ENCODE measurements at regions not wholly inside any gene's neighbourhood (a gene's known extent, or its start where the extent isn't known, plus 50 kb on each side); places are given as distances from the start of the nearest gene placed in this dataset.
A peak's percentile ranks its signal among the peaks of the same experiment; 100 is the strongest.

DNA sequence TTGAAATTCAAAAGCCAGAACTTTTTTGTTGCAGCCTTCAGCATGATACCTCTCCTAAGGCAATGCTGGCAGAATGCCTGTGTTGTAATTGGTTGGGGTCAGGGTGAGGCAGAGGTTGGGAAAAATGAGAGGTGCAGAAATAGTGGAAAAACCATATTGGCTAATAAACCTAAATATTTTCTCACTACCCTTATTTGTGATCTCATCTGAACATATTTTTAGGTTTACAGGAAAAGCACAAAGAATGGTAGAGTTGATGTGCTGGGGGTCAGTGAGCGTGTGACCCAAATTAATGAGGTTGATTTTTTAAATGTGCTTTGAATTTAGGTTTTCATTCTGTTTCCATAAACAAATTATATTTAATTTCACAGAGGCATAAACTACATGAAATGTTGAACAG lies 437.3 kb downstream of the HDGFL1 start:
- Histone ChIP-seq H3K4ac (ENCODE audit: low read depth in 1 of 2, low read length in 2 of 2) (no peak overlapping the region), H2BK5ac (ENCODE audit: low read depth, low read length, poor library complexity, severe bottlenecking) (no peak overlapping the region), H2BK15ac (ENCODE audit: low read depth, poor library complexity, severe bottlenecking) (no peak overlapping the region), H3K27me3 (ENCODE audit: control insufficient read depth in 1 of 2, insufficient read depth in 1 of 2, low read length in 2 of 2) (no peaks in the 10 kb centered on the region), H3K23ac (ENCODE audit: low read length in 2 of 2) (no peak overlapping the region), H2AK5ac (ENCODE audit: low read length, severe bottlenecking) (no peak overlapping the region), H2AFZ (ENCODE audit: low read depth, low read length) (no peak overlapping the region), H3K79me1 (replicated peaks; ENCODE audit: low read length, poor library complexity, severe bottlenecking) (no peaks in the 10 kb centered on the region), H2BK12ac (ENCODE audit: low read length in 2 of 2) (no peak overlapping the region), H3K4me2 (ENCODE audit: low read length, poor library complexity, severe bottlenecking) (no peak overlapping the region), H3K4me3 (ENCODE audit: insufficient read depth in 1 of 2, low read depth in 1 of 2, low read length in 2 of 2) (no peak overlapping the region), H3K9ac (ENCODE audit: low read length) (no peak overlapping the region), H2BK120ac (ENCODE audit: low read depth, low read length) (no peak overlapping the region), H3K18ac (ENCODE audit: low read depth in 1 of 2, low read length in 2 of 2) (no peak overlapping the region), H3K14ac (ENCODE audit: low read length in 2 of 2) (no peak overlapping the region), H3K27ac (ENCODE audit: low read length, poor library complexity, severe bottlenecking) (no peak overlapping the region), H3K4me1 (ENCODE audit: control insufficient read depth, insufficient read depth, low read depth, low read length) (no peaks in the 10 kb centered on the region), H3K9me3 (ENCODE audit: control insufficient read depth, low read length) (no peaks in the 10 kb centered on the region), H3K36me3 (ENCODE audit: control insufficient read depth in 1 of 2, insufficient read depth in 2 of 2, low read depth in 1 of 2, low read length in 2 of 2) (no peaks in the 10 kb centered on the region), H4K8ac (ENCODE audit: low read length) (no peak overlapping the region), H4K91ac (ENCODE audit: low read length) (no peak overlapping the region)
- DNase-seq = no peak
- WGBS = 100% methylated on average over 1 of the region's 1 CpG

DNA sequence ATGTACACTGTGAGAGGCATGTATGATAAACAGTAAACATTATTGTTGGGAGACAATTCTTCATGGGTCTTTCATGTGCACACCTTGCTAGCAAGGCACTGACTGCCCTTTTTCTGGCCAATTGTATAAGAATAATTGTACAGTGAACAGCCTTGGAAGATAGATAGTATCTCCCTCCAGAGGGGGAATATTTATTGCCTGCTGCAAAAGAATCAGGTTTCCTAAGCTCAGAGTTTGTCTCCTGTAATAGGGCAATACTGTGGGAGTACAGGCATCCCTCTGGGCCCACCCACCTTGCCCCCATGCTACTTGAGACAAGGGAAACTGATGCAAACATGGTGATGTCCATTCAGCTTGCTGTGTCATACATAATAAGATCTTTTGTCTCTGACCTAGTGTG lies 442.2 kb downstream of the HDGFL1 start:
- Histone ChIP-seq H3K4ac (ENCODE audit: low read depth in 1 of 2, low read length in 2 of 2) (no peak overlapping the region), H4K8ac (ENCODE audit: low read length) (no peak overlapping the region), H2BK15ac (ENCODE audit: low read depth, poor library complexity, severe bottlenecking) (no peak overlapping the region), H3K27ac (ENCODE audit: low read length, poor library complexity, severe bottlenecking) (no peak overlapping the region), H3K4me2 (ENCODE audit: low read length, poor library complexity, severe bottlenecking) (no peak overlapping the region), H3K79me1 (replicated peaks; ENCODE audit: low read length, poor library complexity, severe bottlenecking) (no peaks in the 10 kb centered on the region), H2AK5ac (ENCODE audit: low read length, severe bottlenecking) (no peak overlapping the region), H3K9ac (ENCODE audit: low read length) (no peak overlapping the region), H3K9me3 (ENCODE audit: control insufficient read depth, low read length) (no peaks in the 10 kb centered on the region), H3K23ac (ENCODE audit: low read length in 2 of 2) (no peak overlapping the region), H2BK120ac (ENCODE audit: low read depth, low read length) (no peak overlapping the region), H3K36me3 (ENCODE audit: control insufficient read depth in 1 of 2, insufficient read depth in 2 of 2, low read depth in 1 of 2, low read length in 2 of 2) (no peaks in the 10 kb centered on the region), H3K4me3 (ENCODE audit: insufficient read depth in 1 of 2, low read depth in 1 of 2, low read length in 2 of 2) (no peak overlapping the region), H3K14ac (ENCODE audit: low read length in 2 of 2) (no peak overlapping the region), H2AFZ (ENCODE audit: low read depth, low read length) (no peak overlapping the region), H3K27me3 (ENCODE audit: control insufficient read depth in 1 of 2, insufficient read depth in 1 of 2, low read length in 2 of 2) (no peaks in the 10 kb centered on the region), H3K4me1 (ENCODE audit: control insufficient read depth, insufficient read depth, low read depth, low read length) (no peaks in the 10 kb centered on the region), H2BK5ac (ENCODE audit: low read depth, low read length, poor library complexity, severe bottlenecking) (no peak overlapping the region), H4K91ac (ENCODE audit: low read length) (no peak overlapping the region), H2BK12ac (ENCODE audit: low read length in 2 of 2) (no peak overlapping the region), H3K18ac (ENCODE audit: low read depth in 1 of 2, low read length in 2 of 2) (no peak overlapping the region)
- no peak for DNase-seq

DNA sequence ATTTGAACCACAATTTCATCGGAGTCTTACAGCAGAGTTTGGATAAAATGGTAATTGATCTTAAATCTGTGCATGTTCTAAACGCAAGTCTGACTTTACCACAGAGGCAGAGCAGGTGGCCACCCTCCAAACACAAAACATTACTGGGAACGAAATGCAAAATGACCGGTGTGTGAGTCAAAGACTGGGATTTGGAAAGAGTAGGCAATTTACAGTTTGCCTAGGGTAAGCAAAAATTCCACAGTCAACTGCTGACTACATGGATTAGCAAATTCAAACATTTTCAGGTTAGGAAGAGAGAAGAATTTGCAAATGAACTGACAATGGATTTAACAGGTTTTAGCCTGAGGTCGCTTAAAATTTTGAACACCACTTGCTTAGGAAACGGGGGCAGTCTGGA lies 444.4 kb downstream of the HDGFL1 start:
- Histone ChIP-seq H2BK15ac (ENCODE audit: low read depth, poor library complexity, severe bottlenecking) (no peak overlapping the region), H3K23ac (ENCODE audit: low read length in 2 of 2) (no peak overlapping the region), H2BK120ac (ENCODE audit: low read depth, low read length) (no peak overlapping the region), H4K8ac (ENCODE audit: low read length) (no peak overlapping the region), H3K9me3 (ENCODE audit: control insufficient read depth, low read length) (no peaks in the 10 kb centered on the region), H3K27ac (ENCODE audit: low read length, poor library complexity, severe bottlenecking) (no peak overlapping the region), H2BK12ac (ENCODE audit: low read length in 2 of 2) (no peak overlapping the region), H4K91ac (ENCODE audit: low read length) (no peak overlapping the region), H3K14ac (ENCODE audit: low read length in 2 of 2) (no peak overlapping the region), H3K4ac (ENCODE audit: low read depth in 1 of 2, low read length in 2 of 2) (no peak overlapping the region), H2BK5ac (ENCODE audit: low read depth, low read length, poor library complexity, severe bottlenecking) (no peak overlapping the region), H3K36me3 (ENCODE audit: control insufficient read depth in 1 of 2, insufficient read depth in 2 of 2, low read depth in 1 of 2, low read length in 2 of 2) (no peaks in the 10 kb centered on the region), H3K79me1 (replicated peaks; ENCODE audit: low read length, poor library complexity, severe bottlenecking) (no peaks in the 10 kb centered on the region), H3K27me3 (ENCODE audit: control insufficient read depth in 1 of 2, insufficient read depth in 1 of 2, low read length in 2 of 2) (no peaks in the 10 kb centered on the region), H3K18ac (ENCODE audit: low read depth in 1 of 2, low read length in 2 of 2) (no peak overlapping the region), H3K9ac (ENCODE audit: low read length) (no peak overlapping the region), H3K4me3 (ENCODE audit: insufficient read depth in 1 of 2, low read depth in 1 of 2, low read length in 2 of 2) (no peak overlapping the region), H2AFZ (ENCODE audit: low read depth, low read length) (no peak overlapping the region), H2AK5ac (ENCODE audit: low read length, severe bottlenecking) (no peak overlapping the region), H3K4me2 (ENCODE audit: low read length, poor library complexity, severe bottlenecking) (no peak overlapping the region), H3K4me1 (ENCODE audit: control insufficient read depth, insufficient read depth, low read depth, low read length) (no peaks in the 10 kb centered on the region)
- DNase-seq = peak; percentile 22
- WGBS = 67% methylated on average over 4 of the region's 6 CpGs

DNA sequence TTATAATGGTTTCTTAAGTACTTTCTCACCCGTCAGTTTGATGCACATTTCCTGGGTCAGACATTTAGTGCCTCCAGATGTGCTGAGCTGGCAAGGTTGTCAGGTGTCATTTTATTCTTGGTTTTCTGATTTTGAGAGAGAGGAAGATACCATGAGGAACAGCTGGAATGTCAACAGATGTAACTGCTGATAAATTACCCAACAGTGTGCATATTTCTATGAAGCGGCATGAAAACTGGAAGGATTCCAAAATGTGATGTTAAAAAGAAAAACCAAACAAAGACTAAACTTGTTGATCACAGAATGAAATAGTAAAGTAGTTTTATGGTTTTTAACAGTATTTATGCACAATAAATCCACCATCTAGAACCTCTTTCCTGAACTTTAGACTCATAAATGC lies 447.3 kb downstream of the HDGFL1 start:
- Histone ChIP-seq H4K91ac (ENCODE audit: low read length) (no peak overlapping the region), H2BK15ac (ENCODE audit: low read depth, poor library complexity, severe bottlenecking) (no peak overlapping the region), H3K27me3 (ENCODE audit: control insufficient read depth in 1 of 2, insufficient read depth in 1 of 2, low read length in 2 of 2) (no peaks in the 10 kb centered on the region), H3K9me3 (ENCODE audit: control insufficient read depth, low read length) (no peaks in the 10 kb centered on the region), H2BK5ac (ENCODE audit: low read depth, low read length, poor library complexity, severe bottlenecking) (no peak overlapping the region), H3K36me3 (ENCODE audit: control insufficient read depth in 1 of 2, insufficient read depth in 2 of 2, low read depth in 1 of 2, low read length in 2 of 2) (no peaks in the 10 kb centered on the region), H3K14ac (ENCODE audit: low read length in 2 of 2) (no peak overlapping the region), H3K27ac (ENCODE audit: low read length, poor library complexity, severe bottlenecking) (no peak overlapping the region), H2BK12ac (ENCODE audit: low read length in 2 of 2) (no peak overlapping the region), H4K8ac (ENCODE audit: low read length) (no peak overlapping the region), H3K4me3 (ENCODE audit: insufficient read depth in 1 of 2, low read depth in 1 of 2, low read length in 2 of 2) (no peak overlapping the region), H3K4me2 (ENCODE audit: low read length, poor library complexity, severe bottlenecking) (no peak overlapping the region), H3K4ac (ENCODE audit: low read depth in 1 of 2, low read length in 2 of 2) (no peak overlapping the region), H3K23ac (ENCODE audit: low read length in 2 of 2) (no peak overlapping the region), H3K4me1 (ENCODE audit: control insufficient read depth, insufficient read depth, low read depth, low read length) (no peaks in the 10 kb centered on the region), H2BK120ac (ENCODE audit: low read depth, low read length) (no peak overlapping the region), H3K9ac (ENCODE audit: low read length) (no peak overlapping the region), H2AK5ac (ENCODE audit: low read length, severe bottlenecking) (no peak overlapping the region), H3K79me1 (replicated peaks; ENCODE audit: low read length, poor library complexity, severe bottlenecking) (no peaks in the 10 kb centered on the region), H3K18ac (ENCODE audit: low read depth in 1 of 2, low read length in 2 of 2) (no peak overlapping the region), H2AFZ (ENCODE audit: low read depth, low read length) (no peak overlapping the region)
- DNase-seq = no peak
- WGBS = 89% methylated on average over 1 of the region's 2 CpGs
